Fibroblast of lung (primary cell): ENCODE measurements at regions not wholly inside any gene's neighbourhood (a gene's known extent, or its start where the extent isn't known, plus 50 kb on each side); places are given as distances from the start of the nearest gene placed in this dataset.

Source experiments
- DNase-seq, 2 donors: peaks; one replicate each; pipeline versions ENCODE4 v3.0.0 to v3.0.0-alpha.2; 2010; ENCODE audit warnings: low read depth in 2 of 2
- H2AFZ ChIP-seq: 2 replicates; pipeline ENCODE4 v1.5.1; 2012; ENCODE audit warnings: low read length, control low read depth, inconsistent platforms
- H3K27ac ChIP-seq: 2 replicates; pipeline ENCODE4 v1.5.1; 2011; ENCODE audit warnings: low read length, control low read depth; ENCODE audit not compliant: insufficient read depth
- H3K27me3 ChIP-seq: 2 replicates; pipeline ENCODE4 v1.5.1; 2011; ENCODE audit warnings: mild to moderate bottlenecking, low read length; ENCODE audit not compliant: control insufficient read depth, insufficient read depth
- H3K36me3 ChIP-seq: 2 replicates; pipeline ENCODE4 v1.5.1; 2011; ENCODE audit warnings: low read length; ENCODE audit not compliant: control insufficient read depth, insufficient read depth
- H3K4me1 ChIP-seq: 2 replicates; pipeline ENCODE4 v1.5.1; 2011; ENCODE audit warnings: low read length; ENCODE audit not compliant: control insufficient read depth, insufficient read depth; ENCODE audit errors: extremely low read depth
- H3K4me2 ChIP-seq: 2 replicates; pipeline ENCODE4 v1.5.1; 2011; ENCODE audit warnings: low read length, control low read depth; ENCODE audit not compliant: insufficient read depth; ENCODE audit errors: extremely low read depth
- H3K4me3 ChIP-seq, 4 experiments: fragments of 200-600 bp in 1 of 4; sonication (generic) in 1 of 4; replicated peaks in 1 of 4; 2 replicates each; pipeline ENCODE4 v1.5.1; 2011 to 2016; ENCODE audit warnings: low read length in 4 of 4, low read depth in 3 of 4, mild to moderate bottlenecking in 3 of 4, control low read depth in 2 of 4, inconsistent platforms in 1 of 4, mixed read lengths in 1 of 4; ENCODE audit not compliant: insufficient read depth in 1 of 4; ENCODE audit errors: control extremely low read depth in 1 of 4
- H3K79me2 ChIP-seq: 2 replicates; pipeline ENCODE4 v1.5.1; 2012; ENCODE audit warnings: mild to moderate bottlenecking, low read length, inconsistent platforms; ENCODE audit not compliant: control insufficient read depth, insufficient read depth
- H3K9ac ChIP-seq: 2 replicates; pipeline ENCODE4 v1.5.1; 2011; ENCODE audit warnings: mild to moderate bottlenecking, low read length, control low read depth; ENCODE audit not compliant: insufficient read depth
- H3K9me3 ChIP-seq: 2 replicates; pipeline ENCODE4 v1.5.1; 2012; ENCODE audit warnings: low read depth, low read length; ENCODE audit not compliant: control insufficient read depth, insufficient read depth
- H4K20me1 ChIP-seq: 2 replicates; pipeline ENCODE4 v1.5.1; 2011; ENCODE audit warnings: low read length; ENCODE audit not compliant: control insufficient read depth, insufficient read depth; ENCODE audit errors: extremely low read depth
- CTCF ChIP-seq, 2 donors: IDR thresholded peaks in 1 of 2; conservative IDR thresholded peaks in 1 of 2; 1 replicate in 1 of 2; 2 replicates in 1 of 2; pipeline ENCODE4 v1.5.1; 2011 to 2012; ENCODE audit warnings: low read length in 2 of 2, control low read depth in 1 of 2, inconsistent platforms in 1 of 2, low read depth in 1 of 2, mild to moderate bottlenecking in 1 of 2
- EZH2 ChIP-seq: IDR thresholded peaks from 2 replicates; pipeline ENCODE4 v1.5.1; 2012; ENCODE audit warnings: low read length, control low read depth, mild to moderate bottlenecking; ENCODE audit errors: missing control alignments

- no peak for DNase-seq
- H3K27me3 ChIP-seq = no peaks in the 10 kb centered on the region
- no peak overlapping the region for H3K27ac ChIP-seq
- no peak for TF ChIP-seq EZH2
- no peak for TF ChIP-seq CTCF (conservative IDR thresholded peaks at IDR 0.05 in 1 of 2, IDR thresholded peaks at IDR 0.05 in 1 of 2; ENCODE audit: low read depth in 1 of 2, low read length in 2 of 2)
- H3K4me1 ChIP-seq = no peaks in the 10 kb centered on the region
- H3K79me2 ChIP-seq = no peaks in the 10 kb centered on the region
- no peaks in the 10 kb centered on the region for H3K36me3 ChIP-seq
- H2AFZ ChIP-seq = no peak overlapping the region
- no peak overlapping the region for H3K4me3 ChIP-seq
- no peaks in the 10 kb centered on the region for H3K9me3 ChIP-seq
- no peak overlapping the region for H3K4me2 ChIP-seq
- no peaks in the 10 kb centered on the region for H4K20me1 ChIP-seq
- H3K9ac ChIP-seq = no peak overlapping the region
Measured at GRCh38 chr12:97948591-97948990, 486.0 kb downstream of the RMST start.

GRCh38 chr12:97951239-97951638 lies 488.6 kb downstream of the RMST start:
- TF ChIP-seq CTCF (conservative IDR thresholded peaks at IDR 0.05 in 1 of 2, IDR thresholded peaks at IDR 0.05 in 1 of 2; ENCODE audit: low read depth in 1 of 2, low read length in 2 of 2) (no peak), EZH2 (no peak)
- H3K27ac ChIP-seq = no peak overlapping the region
- no peaks in the 10 kb centered on the region for H3K9me3 ChIP-seq
- no peaks in the 10 kb centered on the region for H3K4me1 ChIP-seq
- H3K4me2 ChIP-seq = no peak overlapping the region
- no peak for DNase-seq
- H4K20me1 ChIP-seq = no peaks in the 10 kb centered on the region
- no peaks in the 10 kb centered on the region for H3K79me2 ChIP-seq
- no peak overlapping the region for H3K4me3 ChIP-seq
- H3K27me3 ChIP-seq = no peaks in the 10 kb centered on the region
- no peak overlapping the region for H2AFZ ChIP-seq
- H3K36me3 ChIP-seq = no peaks in the 10 kb centered on the region
- no peak overlapping the region for H3K9ac ChIP-seq

GRCh38 chr12:97951717-97952116 lies 489.1 kb downstream of the RMST start:
- Histone ChIP-seq H3K4me1 (no peaks in the 10 kb centered on the region), H3K79me2 (no peaks in the 10 kb centered on the region), H3K27ac (no peak overlapping the region), H2AFZ (no peak overlapping the region), H4K20me1 (no peaks in the 10 kb centered on the region), H3K4me2 (no peak overlapping the region), H3K9ac (no peak overlapping the region), H3K4me3 (no peak overlapping the region), H3K27me3 (no peaks in the 10 kb centered on the region), H3K36me3 (no peaks in the 10 kb centered on the region), H3K9me3 (no peaks in the 10 kb centered on the region)
- DNase-seq = no peak
- TF ChIP-seq EZH2 (no peak), CTCF (conservative IDR thresholded peaks at IDR 0.05 in 1 of 2, IDR thresholded peaks at IDR 0.05 in 1 of 2; ENCODE audit: low read depth in 1 of 2, low read length in 2 of 2) (no peak)
